GM03348 (cell line): ENCODE measurements at regions not wholly inside any gene's neighbourhood (a gene's known extent, or its start where the extent isn't known, plus 50 kb on each side); places are given as distances from the start of the nearest gene placed in this dataset.

ENCODE experiments used
- DNase-seq: peaks from one replicate; pipeline ENCODE4 v3.0.0; 2012; ENCODE audit warnings: low spot score

GRCh38 chr18:77448046-77448445 lies 198.4 kb downstream of the GALR1 start:
- DNase-seq: no peak

- no peak for DNase-seq
These were observed 205.4 kb downstream of the GALR1 start for GRCh38 chr18:77455004-77455403.

- no peak for DNase-seq
These were observed 208.0 kb downstream of the GALR1 start for GRCh38 chr18:77457681-77458080.

- DNase-seq: no peak
These were observed 211.5 kb downstream of the GALR1 start for GRCh38 chr18:77461062-77461688.

GRCh38 chr18:77464917-77465316 lies 215.3 kb downstream of the GALR1 start:
- no peak for DNase-seq

GRCh38 chr18:77466890-77467289 lies 217.2 kb downstream of the GALR1 start:
- no peak for DNase-seq

- DNase-seq: no peak
These were observed 219.5 kb downstream of the GALR1 start for GRCh38 chr18:77469131-77469530.

- no peak for DNase-seq
These were observed 221.1 kb downstream of the GALR1 start for GRCh38 chr18:77470569-77471413.

GRCh38 chr18:77472509-77472908 lies 222.9 kb downstream of the GALR1 start:
- no peak for DNase-seq

GRCh38 chr18:77478646-77479442 lies 229.2 kb downstream of the GALR1 start:
- no peak for DNase-seq

GRCh38 chr18:77481541-77481940 lies 231.9 kb downstream of the GALR1 start:
- no peak for DNase-seq

- no peak for DNase-seq
These were observed 232.8 kb downstream of the GALR1 start for GRCh38 chr18:77482190-77483085.

GRCh38 chr18:77486985-77487384 lies 237.3 kb downstream of the GALR1 start:
- DNase-seq: no peak

GRCh38 chr18:77487951-77488740 lies 238.5 kb downstream of the GALR1 start:
- no peak for DNase-seq

- DNase-seq: no peak
These were observed 245.4 kb downstream of the GALR1 start for GRCh38 chr18:77495079-77495478.

GRCh38 chr18:77495982-77496690 lies 246.5 kb downstream of the GALR1 start:
- DNase-seq: no peak

GRCh38 chr18:77501266-77501665 lies 251.6 kb downstream of the GALR1 start:
- DNase-seq: no peak

- DNase-seq: no peak
These were observed 255.9 kb downstream of the GALR1 start for GRCh38 chr18:77505499-77505898.

- DNase-seq: no peak
These were observed 262.5 kb downstream of the GALR1 start for GRCh38 chr18:77512152-77512551.

GRCh38 chr18:77517901-77518300 lies 268.3 kb downstream of the GALR1 start:
- no peak for DNase-seq
